HTR-8/SVneo (cell line): ENCODE measurements at regions not wholly inside any gene's neighbourhood (a gene's known extent, or its start where the extent isn't known, plus 50 kb on each side); places are given as distances from the start of the nearest gene placed in this dataset.

Source experiments
- DNase-seq: peaks from one replicate; pipeline ENCODE4 v3.0.0; 2011; ENCODE audit warnings: low spot score, mixed read lengths; ENCODE audit not compliant: insufficient read length
- FAIRE-seq: peaks from 2 replicates; lab custom pipeline; 2011; peaks lifted over from hg19 to GRCh38; lab: Jason Lieb, UNC

DNA sequence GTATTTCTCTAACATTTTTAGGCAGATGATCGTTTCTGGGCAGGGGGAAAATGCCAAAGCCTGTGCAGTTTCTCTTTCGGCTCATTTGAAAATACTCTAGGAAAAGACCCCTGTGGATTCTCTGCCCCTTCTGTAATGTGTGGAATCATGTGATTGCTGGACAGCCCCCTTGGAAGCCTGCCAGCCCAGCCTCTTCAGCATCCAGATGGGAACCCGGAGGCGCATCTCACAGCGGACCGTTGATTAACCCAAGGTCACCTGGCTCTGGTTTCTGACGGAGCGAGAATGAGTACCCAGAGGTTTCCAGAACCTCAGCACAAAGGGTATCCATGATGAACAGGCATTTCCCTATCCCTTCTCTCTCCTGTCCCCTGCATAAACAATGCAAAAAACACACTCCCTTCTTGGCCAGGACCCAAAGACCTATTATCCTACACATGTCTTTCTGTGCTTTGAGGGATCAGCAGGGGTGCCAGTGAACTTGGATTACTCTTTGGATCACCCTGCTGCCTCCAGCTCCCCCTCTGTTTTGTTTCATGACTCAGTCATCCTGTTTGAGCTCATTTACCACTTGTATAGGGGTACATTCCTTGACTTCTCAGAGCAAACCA is 957.1 kb upstream of the RBFOX1 start:
- FAIRE-seq (no peak), DNase-seq (no peak)

DNA sequence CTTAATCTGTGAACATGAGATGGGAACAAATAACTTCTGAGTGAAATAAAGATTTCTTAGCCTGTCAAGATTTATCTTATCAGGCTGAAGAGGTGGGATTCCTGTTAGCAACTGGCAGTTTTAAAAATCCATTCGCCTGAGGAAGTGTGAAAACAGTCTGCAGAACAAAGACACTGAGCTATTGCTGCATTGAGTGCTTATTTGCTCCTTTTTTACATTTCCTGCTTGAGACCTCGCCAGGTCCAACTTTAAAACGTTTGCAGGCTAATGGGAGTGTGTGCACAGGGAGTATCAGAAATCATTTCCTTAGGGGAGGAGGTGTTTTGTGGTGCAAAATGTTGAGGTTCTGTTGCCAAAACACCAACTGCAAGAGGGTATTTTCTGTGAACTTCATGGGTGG is 957.8 kb upstream of the RBFOX1 start:
- FAIRE-seq, result no peak

DNA sequence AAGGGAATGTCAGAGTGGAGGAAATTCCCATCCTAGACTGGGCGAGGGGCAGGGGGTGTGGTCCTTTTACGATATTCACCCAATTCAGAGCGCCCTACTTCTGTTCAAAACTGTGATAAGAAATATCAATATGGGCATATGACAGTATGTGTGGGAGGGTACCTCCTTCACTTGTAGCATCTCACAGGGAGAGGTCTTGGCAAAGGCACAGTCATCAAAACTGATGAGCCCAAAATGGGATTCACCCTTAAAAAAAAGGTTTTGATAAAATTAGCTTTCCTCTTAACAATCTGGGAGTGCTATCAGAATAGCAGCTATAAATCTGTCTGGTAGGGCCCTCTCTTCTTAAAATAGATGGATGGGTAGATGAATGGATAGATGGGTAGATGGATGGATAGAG is 967.8 kb upstream of the RBFOX1 start:
- FAIRE-seq, result no peak
- no peak for DNase-seq

More for the DNA sequence above, 957.8 kb upstream of the RBFOX1 start:
- DNase-seq, result no peak

DNA sequence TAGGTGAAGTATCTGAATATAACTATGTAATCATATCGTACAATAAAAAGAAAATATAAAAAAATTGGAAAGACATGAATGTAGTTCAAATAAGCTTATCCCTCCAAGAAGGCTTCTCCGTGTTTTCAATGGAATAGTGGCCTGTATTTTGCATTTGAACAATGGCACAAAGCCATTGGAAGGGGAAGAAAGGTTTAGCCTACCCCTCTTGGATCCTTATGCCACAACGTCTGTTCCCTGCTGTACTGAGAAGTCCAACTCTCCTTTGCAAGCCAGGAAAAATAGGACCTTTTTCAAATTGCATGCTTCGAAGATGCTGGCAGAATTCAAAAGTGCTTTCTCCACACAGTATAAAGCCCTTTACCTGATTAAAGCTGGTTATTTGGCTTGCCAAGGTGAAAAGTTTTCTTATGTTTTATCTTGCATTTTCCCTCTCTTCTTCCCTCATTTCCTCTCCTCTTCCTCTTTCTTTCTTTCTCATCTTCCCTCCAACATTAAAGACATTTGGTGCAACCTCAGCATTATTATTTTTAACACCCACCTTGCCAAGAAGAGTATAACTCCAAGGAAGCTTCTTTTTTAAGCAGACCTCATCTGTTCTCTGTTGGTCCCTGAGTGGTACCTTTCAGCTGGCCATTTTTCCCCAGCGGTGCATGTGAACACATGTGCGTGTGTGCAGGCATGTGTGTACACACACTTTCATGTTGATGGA is 968.6 kb upstream of the RBFOX1 start:
- DNase-seq, result no peak
- FAIRE-seq, result no peak

DNA sequence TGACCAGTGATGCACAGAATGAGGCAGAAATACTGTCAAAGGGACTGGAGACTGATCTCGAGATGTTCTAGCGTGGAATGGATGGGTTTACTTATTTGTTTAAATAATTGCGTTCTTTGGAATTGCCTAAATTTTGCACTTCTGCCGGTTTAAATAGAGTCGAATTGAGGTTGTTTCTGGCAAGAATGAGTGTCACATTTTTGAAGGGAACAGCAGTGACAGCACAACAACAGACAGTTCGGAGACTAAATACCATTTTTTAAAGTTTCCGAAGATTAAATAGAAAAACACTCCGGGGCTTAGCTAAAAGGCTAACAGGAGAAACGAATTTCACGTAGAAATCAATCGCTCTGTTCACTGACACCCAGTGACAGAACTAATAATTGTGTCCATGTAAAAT is 969.2 kb upstream of the RBFOX1 start:
- no peak for FAIRE-seq
- DNase-seq, result no peak

DNA sequence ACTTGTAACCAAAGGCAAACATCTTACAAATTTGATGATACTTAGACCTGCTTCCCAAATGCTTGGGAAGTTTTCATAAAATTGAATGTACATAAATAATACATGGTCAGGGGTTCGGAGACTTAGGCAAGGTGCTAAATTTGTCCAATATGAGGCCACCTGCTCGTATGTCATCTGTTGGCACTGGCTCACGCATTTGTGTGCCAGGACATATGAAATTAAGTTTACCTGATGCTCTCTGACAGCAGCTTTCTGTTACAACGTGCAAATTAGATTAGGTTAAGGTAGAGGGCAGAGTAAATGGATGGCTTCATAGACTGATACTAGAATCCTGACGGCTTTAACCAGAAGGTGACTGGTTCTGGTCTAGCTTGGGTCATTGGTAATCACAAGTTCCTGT is 970.3 kb upstream of the RBFOX1 start:
- DNase-seq, result no peak
- no peak for FAIRE-seq

DNA sequence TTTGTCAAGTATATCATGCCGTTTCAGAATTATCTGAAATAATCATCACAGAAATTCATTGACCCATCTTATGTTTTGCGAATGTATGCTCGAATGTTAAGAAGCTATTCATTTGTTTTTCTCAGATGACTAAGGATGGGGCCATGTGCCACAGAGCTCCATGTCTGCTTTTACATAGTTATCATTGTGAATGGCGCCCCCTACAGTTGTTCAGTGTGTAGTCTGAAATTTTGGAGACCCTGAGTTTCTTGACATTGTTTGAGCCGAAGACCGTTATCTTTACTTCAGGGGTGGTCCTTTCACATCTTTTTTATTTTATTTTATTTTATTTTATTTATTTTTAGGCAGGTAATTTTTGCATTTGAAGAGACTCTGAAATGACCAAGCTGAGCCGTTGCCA is 972.0 kb upstream of the RBFOX1 start:
- FAIRE-seq, result no peak
- no peak for DNase-seq

DNA sequence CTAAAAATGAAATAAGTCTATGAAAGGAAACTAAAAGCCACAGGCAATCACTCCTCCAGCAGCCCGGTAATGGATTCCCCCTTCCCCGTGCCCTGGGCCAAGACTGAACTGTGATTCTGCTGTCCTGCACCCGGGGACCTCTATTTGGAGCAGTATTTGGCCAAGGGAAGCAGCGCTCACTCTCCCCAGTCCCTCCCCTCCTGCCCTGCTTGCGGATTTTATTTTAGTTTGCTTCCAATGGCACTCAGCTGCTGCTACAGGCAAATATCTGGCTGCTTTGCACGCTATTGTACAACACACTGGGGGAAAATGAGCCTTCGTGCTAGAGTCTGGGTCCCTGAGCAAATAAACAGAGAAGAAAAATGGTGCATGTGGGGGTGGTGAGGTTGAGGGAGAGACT is 975.7 kb upstream of the RBFOX1 start:
- no peak for DNase-seq
- FAIRE-seq, result no peak

DNA sequence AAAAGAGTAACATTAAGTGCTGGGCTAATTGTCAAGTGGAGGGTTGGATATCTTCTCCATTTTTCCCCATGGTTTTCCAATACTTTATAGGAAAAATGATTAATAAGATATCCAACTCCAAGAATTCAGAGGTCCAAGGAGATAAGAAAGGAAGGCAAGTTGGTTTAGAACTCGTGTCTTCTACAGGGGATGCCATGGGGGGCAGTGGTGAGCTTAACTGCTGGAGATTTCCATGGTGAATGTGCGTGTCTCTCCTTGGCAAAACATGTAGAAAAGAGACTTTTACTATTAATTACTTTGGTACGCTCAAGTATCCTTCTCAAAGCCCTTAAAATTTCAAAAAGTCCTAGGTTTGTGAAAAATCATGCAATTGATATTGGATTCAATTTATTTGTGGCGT is 982.9 kb upstream of the RBFOX1 start:
- no peak for FAIRE-seq
- DNase-seq, result no peak

DNA sequence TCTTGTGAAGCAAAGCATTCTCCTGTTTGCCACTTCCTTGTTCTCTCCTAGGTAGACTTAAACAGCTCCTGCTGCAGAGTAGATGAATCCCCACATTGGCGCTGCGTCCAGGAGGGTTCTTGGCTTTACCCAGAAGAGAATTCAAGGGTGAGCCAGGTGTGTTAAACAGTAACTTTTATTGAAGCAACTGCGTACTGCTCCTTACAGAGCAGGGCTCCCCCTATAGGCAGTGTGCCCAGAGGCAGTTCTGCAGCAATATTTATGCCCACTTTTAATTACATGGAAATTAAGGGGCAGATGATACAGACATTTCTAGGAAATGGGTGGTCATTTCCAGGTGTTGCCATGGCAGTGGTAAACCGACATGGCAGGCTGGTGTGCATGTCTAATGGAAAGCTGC is 987.6 kb upstream of the RBFOX1 start:
- no peak for DNase-seq

DNA sequence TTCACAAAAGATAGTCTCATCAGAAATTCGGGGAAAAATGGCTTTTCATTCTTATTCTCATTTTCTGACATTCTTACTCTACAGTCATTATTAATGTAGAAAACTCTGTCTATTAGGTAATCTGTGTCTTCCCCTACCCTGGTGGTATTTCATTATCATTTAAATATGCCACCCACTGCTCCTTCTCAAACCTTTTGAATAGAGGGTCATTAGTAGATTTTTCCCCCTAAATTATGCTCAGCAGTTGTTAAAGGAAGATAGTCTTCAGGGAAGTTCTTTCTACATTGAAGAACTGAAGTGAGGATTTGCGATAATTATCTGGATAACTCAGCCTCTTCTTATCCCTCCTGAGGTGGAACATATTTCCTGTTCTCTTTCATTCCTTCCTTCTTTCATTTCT is 989.5 kb upstream of the RBFOX1 start:
- FAIRE-seq, result no peak
- DNase-seq, result no peak

More for the DNA sequence above, 987.6 kb upstream of the RBFOX1 start:
- no peak for FAIRE-seq

DNA sequence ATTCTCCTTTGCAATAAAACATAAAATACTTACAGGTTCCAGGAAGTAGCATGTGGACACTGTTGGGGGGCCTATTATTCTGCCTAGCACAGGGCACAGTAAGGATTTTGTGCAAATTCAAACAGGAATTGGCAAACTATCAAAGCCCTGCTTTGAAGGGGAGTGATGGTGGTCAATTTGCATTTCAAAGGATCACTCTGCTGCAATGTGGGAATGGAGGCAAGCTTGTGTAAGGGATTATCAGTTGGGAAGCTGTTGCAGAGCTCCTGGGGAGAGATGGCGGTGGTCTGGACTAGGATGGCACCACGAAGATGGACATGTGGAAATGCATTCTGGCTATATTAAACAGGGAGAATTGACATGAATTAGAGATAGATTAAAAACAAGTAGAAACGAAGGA is 990.7 kb upstream of the RBFOX1 start:
- FAIRE-seq, result no peak

DNA sequence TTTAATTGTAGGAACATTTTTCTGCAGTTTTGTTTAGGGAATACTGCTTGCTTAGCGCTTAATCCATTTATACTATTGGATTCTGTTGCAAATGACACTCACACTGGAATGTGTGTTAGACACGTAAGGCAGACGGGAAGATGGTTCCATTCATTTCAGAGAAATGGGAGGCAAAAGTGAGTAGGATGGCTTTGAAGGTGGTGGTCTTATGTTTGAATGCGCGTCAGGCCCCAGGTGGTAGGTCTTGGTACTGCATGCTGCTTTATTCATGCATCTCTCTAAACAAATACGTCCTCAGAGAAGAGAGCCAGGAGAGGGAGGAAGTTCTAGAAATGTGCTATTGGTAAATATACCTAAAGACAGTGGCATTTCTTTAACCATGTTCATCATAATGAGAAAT is 997.6 kb upstream of the RBFOX1 start:
- FAIRE-seq (no peak), DNase-seq (no peak)

More for the DNA sequence above, 990.7 kb upstream of the RBFOX1 start:
- DNase-seq, result no peak

DNA sequence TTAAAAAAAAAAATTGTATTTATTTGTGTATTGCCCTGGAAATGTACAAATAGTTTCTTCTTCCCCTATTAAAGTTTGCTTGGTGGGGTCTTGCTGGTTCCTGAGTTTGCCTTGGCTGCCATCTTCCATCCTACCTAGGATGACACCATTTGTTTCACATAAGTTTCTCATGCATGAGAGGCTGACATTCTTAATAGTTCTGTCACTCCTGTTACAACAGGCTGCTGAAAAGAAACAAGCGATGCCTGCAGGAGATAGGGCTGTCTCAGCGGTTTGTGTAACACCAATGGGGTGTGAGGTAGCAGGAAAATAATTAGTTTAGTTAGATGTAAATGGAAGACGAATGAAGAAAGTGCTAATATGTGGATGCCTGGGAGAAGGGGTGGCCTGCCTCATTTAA is 1000.9 kb upstream of the RBFOX1 start:
- FAIRE-seq, result no peak

DNA sequence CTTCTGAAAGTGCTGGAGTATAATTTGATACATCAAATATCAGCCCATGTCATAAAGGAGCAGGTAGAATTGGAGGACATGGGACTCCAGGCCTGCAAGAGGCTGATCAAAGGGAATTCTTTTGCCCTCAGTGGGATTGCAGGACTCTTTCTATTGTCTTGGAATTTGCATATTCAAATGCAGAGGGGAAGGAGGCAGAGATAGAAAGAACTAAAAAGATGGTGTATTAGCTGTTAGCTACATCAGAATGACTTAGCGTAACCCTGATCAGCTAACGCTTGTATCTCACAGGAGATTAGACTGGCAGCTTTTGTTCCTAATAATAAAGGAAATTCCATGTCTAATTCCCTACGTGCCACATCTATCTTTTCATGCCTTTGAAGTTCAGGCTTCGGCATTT is 1014.7 kb upstream of the RBFOX1 start:
- FAIRE-seq, result no peak
- DNase-seq, result no peak

More for the DNA sequence above, 1000.9 kb upstream of the RBFOX1 start:
- DNase-seq, result no peak

DNA sequence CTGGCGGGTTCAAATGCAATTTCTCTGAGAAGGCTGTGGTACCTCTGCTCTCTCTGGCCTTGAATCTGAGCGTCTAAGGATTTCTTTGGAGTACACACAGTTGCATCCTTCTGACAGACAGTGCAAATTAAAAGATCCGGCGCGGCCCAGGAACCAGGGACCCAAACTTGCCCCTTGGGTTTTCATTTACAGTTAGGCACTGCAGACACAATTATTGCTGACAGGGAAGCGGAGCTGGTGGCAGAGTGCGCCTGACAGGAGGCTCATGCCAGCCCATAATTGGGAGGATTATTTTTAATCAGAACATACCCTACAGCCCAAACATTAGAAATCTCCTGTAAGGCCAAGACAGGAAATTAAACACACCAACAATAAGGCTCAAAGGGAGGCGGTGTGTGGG is 1023.4 kb upstream of the RBFOX1 start:
- DNase-seq (no peak), FAIRE-seq (no peak)

DNA sequence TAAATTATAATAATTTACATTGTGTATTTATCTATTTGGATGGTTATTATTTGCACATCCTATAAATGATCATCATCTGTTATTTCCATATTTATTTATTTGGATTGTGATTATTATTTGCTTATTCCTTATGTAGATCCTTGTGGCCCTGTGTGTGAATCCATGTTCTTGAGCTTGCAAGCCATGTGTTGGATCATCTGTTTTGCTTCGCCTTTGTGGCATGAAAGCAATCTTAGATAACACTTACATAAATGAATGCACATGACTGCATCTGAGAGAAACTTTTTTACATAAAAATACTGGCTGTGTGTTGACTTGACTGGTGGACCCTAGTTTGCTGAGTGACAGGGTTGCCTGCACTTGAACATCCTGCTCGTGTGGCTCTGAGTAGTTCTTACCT is 1024.5 kb upstream of the RBFOX1 start:
- FAIRE-seq, result no peak
- no peak for DNase-seq

DNA sequence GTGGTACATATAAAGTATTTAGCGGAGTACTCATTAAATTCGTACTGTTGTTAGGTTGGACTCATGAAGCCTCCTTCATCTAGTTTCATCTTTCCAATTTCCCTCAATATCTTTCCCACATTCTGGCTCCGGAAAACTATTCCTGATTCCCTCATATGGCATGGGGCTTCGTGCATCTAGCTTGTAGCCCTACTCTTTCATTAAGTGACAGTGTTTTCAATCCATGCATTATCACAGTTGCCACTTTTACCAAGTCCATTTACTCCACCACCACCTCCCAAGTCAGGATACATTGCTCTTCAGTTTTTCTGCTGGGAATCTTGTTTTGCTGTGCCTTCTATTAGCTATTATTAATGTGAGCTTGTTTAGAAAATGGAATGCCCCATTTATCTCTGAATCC is 1032.1 kb upstream of the RBFOX1 start:
- FAIRE-seq, result no peak

DNA sequence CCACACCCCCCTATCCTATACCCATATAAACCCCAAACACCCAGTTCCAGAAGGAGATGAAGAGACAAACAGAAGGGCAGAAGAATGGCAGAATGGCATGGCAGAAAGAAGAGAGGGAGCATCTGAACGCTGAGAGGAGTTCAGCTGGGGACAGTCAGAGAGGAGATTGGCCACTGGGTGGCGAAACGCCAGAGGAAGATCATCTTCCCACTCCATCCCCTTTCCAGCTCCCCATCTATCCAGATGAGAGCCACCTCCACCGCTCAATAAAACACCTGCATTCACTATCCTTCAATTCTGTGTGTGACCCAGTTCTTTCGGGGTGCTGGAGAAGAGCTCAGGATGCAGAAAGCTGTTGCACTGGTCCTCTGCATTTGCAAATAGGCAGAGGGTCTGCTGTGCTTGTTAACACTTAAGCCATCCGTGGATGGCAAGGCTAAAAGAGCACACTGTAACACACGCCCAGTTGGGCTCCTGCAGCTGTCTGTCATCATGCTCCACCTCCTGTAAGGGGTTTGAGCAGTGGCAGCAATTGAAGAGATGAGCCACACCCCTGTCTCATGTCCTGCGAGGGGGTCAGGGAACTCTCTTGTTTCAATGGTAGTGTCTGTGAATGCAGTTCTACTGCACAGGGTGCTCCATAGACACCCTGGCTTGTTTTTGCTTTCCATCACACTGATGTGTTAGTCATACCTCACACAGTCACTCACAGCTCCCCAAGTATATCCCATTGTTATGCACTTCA is 1034.8 kb upstream of the RBFOX1 start:
- no peak for FAIRE-seq
- DNase-seq, result no peak

More for the DNA sequence above, 1032.1 kb upstream of the RBFOX1 start:
- no peak for DNase-seq

DNA sequence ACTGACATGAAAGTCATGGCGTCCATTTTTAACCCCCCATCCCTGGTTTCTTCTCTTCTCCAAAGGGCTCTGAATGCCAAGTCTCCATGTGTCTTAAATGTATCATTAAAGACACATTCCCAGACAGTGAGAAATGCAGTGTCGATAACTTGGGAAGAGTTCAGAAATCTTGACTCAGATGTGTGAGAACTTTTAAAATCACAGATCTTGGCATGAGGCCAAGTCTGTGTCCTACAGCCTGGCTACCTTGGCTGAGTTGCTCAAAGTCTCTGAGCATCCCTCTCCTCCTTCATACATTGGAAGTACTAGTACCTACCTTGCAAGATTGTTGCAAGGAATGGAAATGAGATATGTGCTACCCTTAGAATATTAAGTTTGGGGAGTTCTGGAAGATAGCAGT is 1046.5 kb upstream of the RBFOX1 start:
- no peak for FAIRE-seq

DNA sequence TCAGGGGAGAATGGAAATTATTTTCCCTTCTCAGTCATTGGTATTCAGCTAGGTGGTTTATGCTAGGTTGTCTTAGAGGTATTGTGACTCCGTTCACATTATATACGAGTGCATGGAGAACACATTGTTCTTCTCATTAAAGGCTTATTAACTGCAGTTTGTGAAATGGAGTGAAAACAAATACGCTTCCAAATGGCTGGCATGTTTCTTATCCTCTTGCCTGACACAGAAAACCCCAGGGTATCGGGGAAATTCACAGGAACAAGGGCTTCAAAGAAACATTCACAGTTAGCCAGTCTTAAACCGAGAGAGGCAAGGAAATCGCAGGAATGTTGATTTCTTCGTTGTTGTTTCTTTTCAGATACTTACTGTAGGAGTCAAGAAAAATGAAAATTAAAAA is 1047.9 kb upstream of the RBFOX1 start:
- no peak for DNase-seq
- no peak for FAIRE-seq

More for the DNA sequence above, 1046.5 kb upstream of the RBFOX1 start:
- DNase-seq, result no peak
